GM12878 (cell line): ENCODE measurements at regions not wholly inside any gene's neighbourhood (a gene's known extent, or its start where the extent isn't known, plus 50 kb on each side); places are given as distances from the start of the nearest gene placed in this dataset.
"Not testable (repeated sequence)": the region's sequence is repeated elsewhere in the genome, so short reads cannot be mapped to it uniquely, and the experiment has no call there.

ENCODE experiments used
- ATAC-seq: fragments of 200-7000 bp; cut with Tn5 transposase; 3 replicates; pipeline ENCODE4 v1.9.1; 2020; ENCODE audit warnings: mild to moderate bottlenecking, moderate library complexity
- BruUV-seq: library from RNA; stranded (reverse); fragments of 400-500 nt; replicated peaks from 2 replicates; lab custom pipeline; 2021; lab: Mats Ljungman, UMichigan
- CTCF ChIA-PET: fragments of 300-600 bp; sonication (Branson Sonifier 250); formaldehyde crosslinking; extraction: SDS; loops from one replicate; lab custom pipeline; 2021; ENCODE audit warnings: inconsistent platforms; lab: Yijun Ruan, JAX
- POLR2A ChIA-PET: fragments of 350-600 bp; formaldehyde crosslinking; extraction: SDS; loops from one replicate; lab custom pipeline; 2021; ENCODE audit warnings: inconsistent platforms; lab: Charles Lee
- RAD21 ChIA-PET: fragments of 300-600 bp; sonication (Branson Sonifier 250); formaldehyde crosslinking; loops from one replicate; lab custom pipeline; 2023; ENCODE audit warnings: antibody characterized with exemption; ENCODE audit not compliant: unreplicated experiment; lab: Charles Lee
- SMC1A ChIA-PET: fragments of 300-600 bp; sonication (Branson Sonifier 250); formaldehyde crosslinking; loops from one replicate; lab custom pipeline; 2023; ENCODE audit not compliant: unreplicated experiment, uncharacterized antibody; lab: Charles Lee
- DNase-seq: peaks from one replicate; pipeline ENCODE4 v3.0.0-alpha.2; 2011; ENCODE audit warnings: low read depth, low spot score
- FAIRE-seq: peaks from 3 replicates; lab custom pipeline; 2011; peaks lifted over from hg19 to GRCh38; lab: Jason Lieb, UNC
- H2AFZ ChIP-seq: 2 replicates; pipeline ENCODE4 v1.6.0; 2011; ENCODE audit warnings: low read depth, low read length, control low read depth; ENCODE audit not compliant: control insufficient read depth
- H3K27ac ChIP-seq: 2 replicates; pipeline ENCODE4 v1.5.1; 2011; ENCODE audit warnings: control low read depth; ENCODE audit not compliant: control insufficient read depth, insufficient read depth
- H3K27me3 ChIP-seq, 2 experiments: replicated peaks in 1 of 2; 2 replicates each; pipeline versions ENCODE4 v1.6.0 to v1.6.1; 2011; ENCODE audit warnings: low read length in 1 of 2; ENCODE audit not compliant: control insufficient read depth in 2 of 2, insufficient read depth in 2 of 2
- H3K36me3 ChIP-seq, 2 experiments: 2 replicates each; pipeline ENCODE4 v1.5.1; 2011; ENCODE audit warnings: low read length in 1 of 2; ENCODE audit not compliant: control insufficient read depth in 2 of 2, insufficient read depth in 2 of 2
- H3K4me1 ChIP-seq: 2 replicates; pipeline ENCODE4 v1.6.1; 2011; ENCODE audit warnings: mild to moderate bottlenecking, low read length, moderate library complexity, mixed read lengths; ENCODE audit not compliant: control insufficient read depth, insufficient read depth
- H3K4me2 ChIP-seq: 2 replicates; pipeline ENCODE4 v1.6.0; 2011; ENCODE audit warnings: control low read depth; ENCODE audit not compliant: control insufficient read depth, insufficient read depth
- H3K4me3 ChIP-seq: fragments of 200-600 bp; sonication (generic); 2 replicates; pipeline ENCODE4 v1.5.1; 2016
- H3K79me2 ChIP-seq: 2 replicates; pipeline ENCODE4 v1.6.0; 2011; ENCODE audit warnings: low read length; ENCODE audit not compliant: control insufficient read depth, insufficient read depth
- H3K9ac ChIP-seq: 2 replicates; pipeline ENCODE4 v1.8.0; 2011; ENCODE audit warnings: low read length, control low read depth, mixed read lengths; ENCODE audit not compliant: control insufficient read depth, insufficient read depth
- H3K9me3 ChIP-seq: replicated peaks from 3 replicates; pipeline ENCODE4 v1.5.1; 2011; ENCODE audit warnings: mild to moderate bottlenecking, low read length; ENCODE audit not compliant: control insufficient read depth, insufficient read depth
- H4K20me1 ChIP-seq: 2 replicates; pipeline ENCODE4 v1.6.0; 2011; ENCODE audit not compliant: control insufficient read depth, insufficient read depth
- BHLHE40 ChIP-seq, 2 experiments: fragments of 450-650 bp in 1 of 2; IDR thresholded peaks; 2 replicates each; pipeline ENCODE4 v1.6.1; 2011 to 2017; ENCODE audit warnings: low read depth in 2 of 2, borderline replicate concordance in 1 of 2, improper control_type of control experiment in 1 of 2, low read length in 1 of 2, mild to moderate bottlenecking in 1 of 2
- BMI1 ChIP-seq: fragments of 450-650 bp; IDR thresholded peaks from 2 replicates; pipeline ENCODE4 v1.6.1; 2016; ENCODE audit warnings: mild to moderate bottlenecking, moderate library complexity, borderline replicate concordance
- CBFB ChIP-seq: IDR thresholded peaks from 2 replicates; pipeline ENCODE4 v1.6.1; 2016; ENCODE audit warnings: antibody characterized with exemption, low read depth
- CREB1 ChIP-seq: IDR thresholded peaks from 2 replicates; pipeline ENCODE4 v1.6.1; 2012; ENCODE audit warnings: low read depth, mild to moderate bottlenecking, inconsistent platforms
- EGR1 ChIP-seq, 2 experiments: IDR thresholded peaks; 1 replicate in 1 of 2; 2 replicates in 1 of 2; pipeline ENCODE4 v1.6.1; 2011 to 2012; ENCODE audit warnings: low read depth in 2 of 2, low read length in 2 of 2, borderline replicate concordance in 1 of 2, mild to moderate bottlenecking in 1 of 2, moderate library complexity in 1 of 2
- HDAC2 ChIP-seq: fragments of 200-600 bp; sonication (generic); IDR thresholded peaks from 2 replicates; pipeline ENCODE4 v1.6.1; 2017
- KAT2A ChIP-seq: conservative IDR thresholded peaks from 2 replicates; pipeline ENCODE4 v1.6.1; 2011; ENCODE audit warnings: low read depth, low read length; ENCODE audit not compliant: control insufficient read depth
- NFXL1 ChIP-seq: fragments of 450-650 bp; IDR thresholded peaks from 2 replicates; pipeline ENCODE4 v1.6.1; 2017; ENCODE audit warnings: antibody characterized with exemption, mild to moderate bottlenecking, borderline replicate concordance
- NR2C2 ChIP-seq: IDR thresholded peaks from 2 replicates; pipeline ENCODE4 v1.6.1; 2011; ENCODE audit warnings: borderline replicate concordance, low read depth; ENCODE audit not compliant: control insufficient read depth, insufficient read length
- POLR2AphosphoS5 ChIP-seq: IDR thresholded peaks from 2 replicates; pipeline ENCODE4 v1.6.1; 2011; ENCODE audit warnings: mild to moderate bottlenecking, low read length, inconsistent platforms
- SIX5 ChIP-seq: IDR thresholded peaks from 2 replicates; pipeline ENCODE4 v1.6.1; 2011; ENCODE audit warnings: mild to moderate bottlenecking, low read depth, low read length, moderate library complexity; ENCODE audit not compliant: severe bottlenecking
- STAT3 ChIP-seq: IDR thresholded peaks from 2 replicates; pipeline ENCODE4 v1.6.1; 2011; ENCODE audit warnings: low read depth, low read length, improper control_type of control experiment
- SUPT20H ChIP-seq: IDR thresholded peaks from 2 replicates; pipeline ENCODE4 v1.6.1; 2011; ENCODE audit warnings: low read depth, mild to moderate bottlenecking, low read length, moderate library complexity, borderline replicate concordance; ENCODE audit not compliant: control insufficient read depth
- WGBS: methylation state at CpG from one replicate; pipeline ENCODE4 v1.1.6; 2016; ENCODE audit warnings: low lambda C conversion rate; ENCODE audit not compliant: insufficient replicate concordance, insufficient coverage; ENCODE audit errors: missing lambda C conversion rate; 5-methylcytosine and 5-hydroxymethylcytosine counted together
- in situ Hi-C: fragments of 300-500 bp; cut with MboI; formaldehyde crosslinking; loops from 9 replicates; pipeline ENCODE4 v1.14.3; 2018; ENCODE audit warnings: mixed read lengths
- intact Hi-C: fragments of 100-400 bp; cut with micrococcal nuclease; formaldehyde crosslinking; loops from one replicate; pipeline ENCODE4 v1.14.2; 2022; ENCODE audit not compliant: unreplicated experiment
- TF ChIP-seq, protein P1 (sequence below): fragments of 450-650 bp; IDR thresholded peaks from 2 replicates; pipeline ENCODE4 v1.6.1; 2018; ENCODE audit warnings: borderline replicate concordance, mild to moderate bottlenecking; ENCODE audit not compliant: partially characterized antibody
- TF ChIP-seq, protein P2 (sequence below): fragments of 450-650 bp; IDR thresholded peaks from 2 replicates; pipeline ENCODE4 v1.6.1; 2017; ENCODE audit warnings: low read depth, mild to moderate bottlenecking, moderate library complexity

DNA sequence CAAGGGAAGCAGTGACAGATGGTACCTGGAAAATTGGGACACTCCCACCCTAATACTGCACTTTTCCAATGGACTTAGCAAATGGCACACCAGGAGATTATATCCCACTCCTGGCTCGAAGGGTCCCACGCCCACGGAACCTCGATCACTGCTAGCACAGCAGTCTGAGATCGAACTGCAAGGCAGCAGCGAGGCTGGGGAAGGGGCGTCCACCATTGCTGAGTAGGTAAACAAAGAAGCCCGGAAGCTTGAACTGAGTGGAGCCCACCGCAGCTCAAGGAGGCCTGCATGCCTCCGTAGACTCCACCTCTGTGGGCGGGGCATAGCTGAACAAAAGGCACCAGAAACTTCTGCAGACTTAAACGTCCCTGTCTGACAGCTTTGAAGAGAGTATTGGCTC, 172.6 kb downstream of the CEMIP2 start:
- not testable (repeated sequence) for ATAC-seq
- 36% methylated on average over 12 of the region's 12 CpGs for WGBS

DNA sequence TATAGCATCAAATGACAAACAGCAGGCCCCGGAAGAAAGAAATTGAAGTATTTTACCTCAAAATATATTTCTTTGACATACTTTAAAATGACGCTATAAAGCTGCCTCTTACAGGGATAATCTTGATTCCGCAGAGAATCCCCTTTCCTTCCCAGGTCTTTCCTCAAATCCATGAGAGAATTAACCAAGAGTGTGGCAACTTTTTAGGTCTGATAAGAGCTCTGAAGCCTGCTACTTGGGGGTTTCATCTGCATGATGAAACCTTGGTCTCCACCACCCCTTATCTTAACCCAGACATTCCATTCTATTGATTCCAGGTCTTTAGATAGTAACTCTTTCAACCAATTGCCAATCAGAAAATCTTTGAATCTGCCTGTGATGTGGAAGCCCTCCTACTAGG, 173.8 kb downstream of the CEMIP2 start:
- Histone ChIP-seq H4K20me1 (no peaks in the 10 kb centered on the region), H3K9me3 (no peaks in the 10 kb centered on the region), H3K36me3 (no peaks in the 10 kb centered on the region), H3K9ac (no peak overlapping the region), H3K27ac (no peak overlapping the region), H3K4me2 (no peak overlapping the region), H2AFZ (no peak overlapping the region), H3K79me2 (no peaks in the 10 kb centered on the region), H3K4me1 (no peaks in the 10 kb centered on the region), H3K4me3 (no peak overlapping the region), H3K27me3 (no peaks in the 10 kb centered on the region; a peak in 1 of 4 replicates)
- in situ Hi-C loops (no loop called here), intact Hi-C loops (no loop called here)
- no peak for ATAC-seq
- CTCF ChIA-PET: no interaction called here
- SMC1A ChIA-PET: no interaction called here
- POLR2A ChIA-PET: no interaction called here
- 79% methylated on average over 3 of the region's 3 CpGs for WGBS
- no peak for DNase-seq
- no peak for FAIRE-seq
- RAD21 ChIA-PET: no interaction called here
- no TSS peak for BruUV-seq
- TF ChIP-seq BMI1: no peak
- TF ChIP-seq NFXL1: no peak
- no peak for TF ChIP-seq SUPT20H
- TF ChIP-seq STAT3: no peak
- no peak for TF ChIP-seq CBFB
- TF ChIP-seq, protein P1, sequence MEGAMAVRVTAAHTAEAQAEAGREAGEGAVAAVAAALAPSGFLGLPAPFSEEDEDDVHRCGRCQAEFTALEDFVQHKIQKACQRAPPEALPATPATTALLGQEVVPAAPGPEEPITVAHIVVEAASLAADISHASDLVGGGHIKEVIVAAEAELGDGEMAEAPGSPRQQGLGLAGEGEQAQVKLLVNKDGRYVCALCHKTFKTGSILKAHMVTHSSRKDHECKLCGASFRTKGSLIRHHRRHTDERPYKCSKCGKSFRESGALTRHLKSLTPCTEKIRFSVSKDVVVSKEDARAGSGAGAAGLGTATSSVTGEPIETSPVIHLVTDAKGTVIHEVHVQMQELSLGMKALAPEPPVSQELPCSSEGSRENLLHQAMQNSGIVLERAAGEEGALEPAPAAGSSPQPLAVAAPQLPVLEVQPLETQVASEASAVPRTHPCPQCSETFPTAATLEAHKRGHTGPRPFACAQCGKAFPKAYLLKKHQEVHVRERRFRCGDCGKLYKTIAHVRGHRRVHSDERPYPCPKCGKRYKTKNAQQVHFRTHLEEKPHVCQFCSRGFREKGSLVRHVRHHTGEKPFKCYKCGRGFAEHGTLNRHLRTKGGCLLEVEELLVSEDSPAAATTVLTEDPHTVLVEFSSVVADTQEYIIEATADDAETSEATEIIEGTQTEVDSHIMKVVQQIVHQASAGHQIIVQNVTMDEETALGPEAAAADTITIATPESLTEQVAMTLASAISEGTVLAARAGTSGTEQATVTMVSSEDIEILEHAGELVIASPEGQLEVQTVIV: no peak
- TF ChIP-seq SIX5: no peak
- TF ChIP-seq POLR2AphosphoS5: no peak
- TF ChIP-seq, protein P2, sequence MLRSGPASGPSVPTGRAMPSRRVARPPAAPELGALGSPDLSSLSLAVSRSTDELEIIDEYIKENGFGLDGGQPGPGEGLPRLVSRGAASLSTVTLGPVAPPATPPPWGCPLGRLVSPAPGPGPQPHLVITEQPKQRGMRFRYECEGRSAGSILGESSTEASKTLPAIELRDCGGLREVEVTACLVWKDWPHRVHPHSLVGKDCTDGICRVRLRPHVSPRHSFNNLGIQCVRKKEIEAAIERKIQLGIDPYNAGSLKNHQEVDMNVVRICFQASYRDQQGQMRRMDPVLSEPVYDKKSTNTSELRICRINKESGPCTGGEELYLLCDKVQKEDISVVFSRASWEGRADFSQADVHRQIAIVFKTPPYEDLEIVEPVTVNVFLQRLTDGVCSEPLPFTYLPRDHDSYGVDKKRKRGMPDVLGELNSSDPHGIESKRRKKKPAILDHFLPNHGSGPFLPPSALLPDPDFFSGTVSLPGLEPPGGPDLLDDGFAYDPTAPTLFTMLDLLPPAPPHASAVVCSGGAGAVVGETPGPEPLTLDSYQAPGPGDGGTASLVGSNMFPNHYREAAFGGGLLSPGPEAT: no peak
- TF ChIP-seq NR2C2: no peak
- TF ChIP-seq CREB1: no peak
- TF ChIP-seq BHLHE40 (IDR thresholded peaks at IDR 0.05; ENCODE audit: borderline replicate concordance in 1 of 2, low read depth in 2 of 2, low read length in 1 of 2): no peak
- TF ChIP-seq KAT2A: no peak
- no peak for TF ChIP-seq HDAC2
- no peak for TF ChIP-seq EGR1 (IDR thresholded peaks at IDR 0.05; ENCODE audit: borderline replicate concordance in 1 of 2, low read depth in 2 of 2, low read length in 2 of 2)

More for the DNA sequence above, 172.6 kb downstream of the CEMIP2 start:
- H3K36me3 ChIP-seq, H3K4me3 ChIP-seq, FAIRE-seq, H3K9me3 ChIP-seq, SMC1A ChIA-PET, BruUV-seq, H3K27me3 ChIP-seq, H3K4me2 ChIP-seq, DNase-seq, H3K79me2 ChIP-seq, H2AFZ ChIP-seq, H3K9ac ChIP-seq, H4K20me1 ChIP-seq, in situ Hi-C loops, POLR2A ChIA-PET, H3K27ac ChIP-seq, intact Hi-C loops, CTCF ChIA-PET, H3K4me1 ChIP-seq, RAD21 ChIA-PET: not testable (repeated sequence)
